GM12878 (cell line): ENCODE measurements at regions not wholly inside any gene's neighbourhood (a gene's known extent, or its start where the extent isn't known, plus 50 kb on each side); places are given as distances from the start of the nearest gene placed in this dataset.

Source experiments
- ATAC-seq: fragments of 200-7000 bp; cut with Tn5 transposase; 3 replicates; pipeline ENCODE4 v1.9.1; 2020; ENCODE audit warnings: mild to moderate bottlenecking, moderate library complexity
- BruUV-seq: library from RNA; stranded (reverse); fragments of 400-500 nt; replicated peaks from 2 replicates; lab custom pipeline; 2021; lab: Mats Ljungman, UMichigan
- CTCF ChIA-PET: fragments of 300-600 bp; sonication (Branson Sonifier 250); formaldehyde crosslinking; extraction: SDS; loops from one replicate; lab custom pipeline; 2021; ENCODE audit warnings: inconsistent platforms; lab: Yijun Ruan, JAX
- POLR2A ChIA-PET: fragments of 350-600 bp; formaldehyde crosslinking; extraction: SDS; loops from one replicate; lab custom pipeline; 2021; ENCODE audit warnings: inconsistent platforms; lab: Charles Lee
- RAD21 ChIA-PET: fragments of 300-600 bp; sonication (Branson Sonifier 250); formaldehyde crosslinking; loops from one replicate; lab custom pipeline; 2023; ENCODE audit warnings: antibody characterized with exemption; ENCODE audit not compliant: unreplicated experiment; lab: Charles Lee
- SMC1A ChIA-PET: fragments of 300-600 bp; sonication (Branson Sonifier 250); formaldehyde crosslinking; loops from one replicate; lab custom pipeline; 2023; ENCODE audit not compliant: unreplicated experiment, uncharacterized antibody; lab: Charles Lee
- DNase-seq: peaks from one replicate; pipeline ENCODE4 v3.0.0-alpha.2; 2011; ENCODE audit warnings: low read depth, low spot score
- FAIRE-seq: peaks from 3 replicates; lab custom pipeline; 2011; peaks lifted over from hg19 to GRCh38; lab: Jason Lieb, UNC
- H2AFZ ChIP-seq: 2 replicates; pipeline ENCODE4 v1.6.0; 2011; ENCODE audit warnings: low read depth, low read length, control low read depth; ENCODE audit not compliant: control insufficient read depth
- H3K27ac ChIP-seq: 2 replicates; pipeline ENCODE4 v1.5.1; 2011; ENCODE audit warnings: control low read depth; ENCODE audit not compliant: control insufficient read depth, insufficient read depth
- H3K27me3 ChIP-seq, 2 experiments: replicated peaks in 1 of 2; 2 replicates each; pipeline versions ENCODE4 v1.6.0 to v1.6.1; 2011; ENCODE audit warnings: low read length in 1 of 2; ENCODE audit not compliant: control insufficient read depth in 2 of 2, insufficient read depth in 2 of 2
- H3K36me3 ChIP-seq, 2 experiments: 2 replicates each; pipeline ENCODE4 v1.5.1; 2011; ENCODE audit warnings: low read length in 1 of 2; ENCODE audit not compliant: control insufficient read depth in 2 of 2, insufficient read depth in 2 of 2
- H3K4me1 ChIP-seq: 2 replicates; pipeline ENCODE4 v1.6.1; 2011; ENCODE audit warnings: mild to moderate bottlenecking, low read length, moderate library complexity, mixed read lengths; ENCODE audit not compliant: control insufficient read depth, insufficient read depth
- H3K4me2 ChIP-seq: 2 replicates; pipeline ENCODE4 v1.6.0; 2011; ENCODE audit warnings: control low read depth; ENCODE audit not compliant: control insufficient read depth, insufficient read depth
- H3K4me3 ChIP-seq: fragments of 200-600 bp; sonication (generic); 2 replicates; pipeline ENCODE4 v1.5.1; 2016
- H3K79me2 ChIP-seq: 2 replicates; pipeline ENCODE4 v1.6.0; 2011; ENCODE audit warnings: low read length; ENCODE audit not compliant: control insufficient read depth, insufficient read depth
- H3K9ac ChIP-seq: 2 replicates; pipeline ENCODE4 v1.8.0; 2011; ENCODE audit warnings: low read length, control low read depth, mixed read lengths; ENCODE audit not compliant: control insufficient read depth, insufficient read depth
- H3K9me3 ChIP-seq: replicated peaks from 3 replicates; pipeline ENCODE4 v1.5.1; 2011; ENCODE audit warnings: mild to moderate bottlenecking, low read length; ENCODE audit not compliant: control insufficient read depth, insufficient read depth
- H4K20me1 ChIP-seq: 2 replicates; pipeline ENCODE4 v1.6.0; 2011; ENCODE audit not compliant: control insufficient read depth, insufficient read depth
- ELK1 ChIP-seq: IDR thresholded peaks from 2 replicates; pipeline ENCODE4 v1.6.1; 2012; ENCODE audit warnings: low read depth, low read length, improper control_type of control experiment
- HSF1 ChIP-seq: fragments of 150-350 bp; IDR thresholded peaks from 2 replicates; pipeline ENCODE4 v1.6.1; 2014; ENCODE audit warnings: mild to moderate bottlenecking, low read depth, low read length
- IRF4 ChIP-seq: IDR thresholded peaks from 2 replicates; pipeline ENCODE4 v1.6.1; 2011; ENCODE audit warnings: low read depth, low read length
- MXI1 ChIP-seq: fragments of 150-350 bp; IDR thresholded peaks from 2 replicates; pipeline ENCODE4 v1.6.1; 2011; ENCODE audit warnings: low read depth, mild to moderate bottlenecking, inconsistent platforms, low read length, improper control_type of control experiment
- POLR2A ChIP-seq: IDR thresholded peaks from 2 replicates; pipeline ENCODE4 v1.6.1; 2011; ENCODE audit warnings: low read depth, mild to moderate bottlenecking, low read length
- TAF1 ChIP-seq: IDR thresholded peaks from 2 replicates; pipeline ENCODE4 v1.6.1; 2011; ENCODE audit warnings: mild to moderate bottlenecking, low read depth, low read length, borderline replicate concordance
- USF2 ChIP-seq: IDR thresholded peaks from 2 replicates; pipeline ENCODE4 v1.6.1; 2011; ENCODE audit warnings: low read depth, low read length, improper control_type of control experiment, borderline replicate concordance
- ZNF274 ChIP-seq: IDR thresholded peaks from one replicate; pipeline ENCODE4 v1.8.0; 2011; ENCODE audit not compliant: insufficient read length, insufficient read depth
- ZNF592 ChIP-seq: fragments of 450-650 bp; IDR thresholded peaks from 2 replicates; pipeline ENCODE4 v1.6.1; 2017; ENCODE audit warnings: mild to moderate bottlenecking, moderate library complexity
- WGBS: methylation state at CpG from one replicate; pipeline ENCODE4 v1.1.6; 2016; ENCODE audit warnings: low lambda C conversion rate; ENCODE audit not compliant: insufficient replicate concordance, insufficient coverage; ENCODE audit errors: missing lambda C conversion rate; 5-methylcytosine and 5-hydroxymethylcytosine counted together
- in situ Hi-C: fragments of 300-500 bp; cut with MboI; formaldehyde crosslinking; loops from 9 replicates; pipeline ENCODE4 v1.14.3; 2018; ENCODE audit warnings: mixed read lengths
- intact Hi-C: fragments of 100-400 bp; cut with micrococcal nuclease; formaldehyde crosslinking; loops from one replicate; pipeline ENCODE4 v1.14.2; 2022; ENCODE audit not compliant: unreplicated experiment

- TF ChIP-seq ZNF592 (no peak), USF2 (no peak)
Measured at GRCh38 chr7:130921391-130922180, 187.6 kb upstream of the KLF14 start (continued).

GRCh38 chr7:130922206-130923112 lies 188.5 kb upstream of the KLF14 start:
- RAD21 ChIA-PET, result interaction anchor here (0.7 to 1.8 kb wide), 4 partner anchors 9 to 1075 kb away, joined by 3 to 10 read pairs (median 4); no protein-coding TSS in a partner anchor
- intact Hi-C loops (no loop called here), in situ Hi-C loops (no loop called here)
- TF ChIP-seq HSF1, result no peak
- TF ChIP-seq ELK1, result no peak
- TF ChIP-seq POLR2A, result peak; percentile 34; the same call in 1 of the 2 replicates
- no peak for TF ChIP-seq TAF1
- no peak for TF ChIP-seq MXI1
- no peak for TF ChIP-seq IRF4
- no peak for TF ChIP-seq ZNF274
- POLR2A ChIA-PET, result interaction anchor here (0.5 to 1.3 kb wide), 3 partner anchors 8 to 35 kb away, joined by 3 to 6 read pairs (median 4); no protein-coding TSS in a partner anchor
- no peak overlapping the region for H3K4me2 ChIP-seq
- FAIRE-seq (no peak), DNase-seq (no peak), ATAC-seq (no peak)
- SMC1A ChIA-PET, result interaction anchor here (0.9 to 3.3 kb wide), 8 partner anchors 9 to 118 kb away, joined by 3 to 21 read pairs (median 4); no protein-coding TSS in a partner anchor
- peaks cover 22 to 35% of the 10 kb centered on the region in 2 experiments for H3K36me3 ChIP-seq
- peaks cover 14% of the 10 kb centered on the region for H3K4me1 ChIP-seq
- no peak overlapping the region for H3K9ac ChIP-seq
- H3K9me3 ChIP-seq, result no peaks in the 10 kb centered on the region
- no peak overlapping the region for H2AFZ ChIP-seq
- no peaks in the 10 kb centered on the region for H3K27me3 ChIP-seq
- BruUV-seq, result no TSS peak
- no peak overlapping the region for H3K4me3 ChIP-seq
- CTCF ChIA-PET, result interaction anchor here (1.2 to 3.5 kb wide), 8 partner anchors 9 to 118 kb away, joined by 3 to 12 read pairs (median 4); no protein-coding TSS in a partner anchor
- peaks cover 75% of the 10 kb centered on the region for H3K79me2 ChIP-seq
- no peak overlapping the region for H3K27ac ChIP-seq
- H4K20me1 ChIP-seq, result peaks cover 6% of the 10 kb centered on the region
- 73% methylated on average over 4 of the region's 4 CpGs for WGBS
